Kasumi-1 (cell line): ENCODE measurements at regions not wholly inside any gene's neighbourhood (a gene's known extent, or its start where the extent isn't known, plus 50 kb on each side); places are given as distances from the start of the nearest gene placed in this dataset.

ENCODE experiments used
- DNase-seq, 2 experiments: peaks; one replicate each; lab custom pipeline; 2025; lab: John Stamatoyannopoulos, UW

- DNase-seq: no peak
Observed at GRCh38 chr19:29323440-29324290, 110.7 kb upstream of the UQCRFS1 start.

GRCh38 chr19:29324291-29324680 is 111.3 kb upstream of the UQCRFS1 start:
- no peak for DNase-seq

GRCh38 chr19:29324717-29325116 is 111.8 kb upstream of the UQCRFS1 start:
- DNase-seq: no peak

- DNase-seq: no peak
Observed at GRCh38 chr19:29325241-29325975, 112.5 kb upstream of the UQCRFS1 start.

- no peak for DNase-seq
Observed at GRCh38 chr19:29326351-29326750, 113.4 kb upstream of the UQCRFS1 start.

- no peak for DNase-seq
Observed at GRCh38 chr19:29326849-29327840, 114.2 kb upstream of the UQCRFS1 start.

- DNase-seq: no peak
Observed at GRCh38 chr19:29328586-29328985, 115.6 kb upstream of the UQCRFS1 start.

GRCh38 chr19:29329460-29330134 is 116.6 kb upstream of the UQCRFS1 start:
- no peak for DNase-seq

- no peak for DNase-seq
Observed at GRCh38 chr19:29336425-29336824, 123.5 kb upstream of the UQCRFS1 start.

- no peak for DNase-seq
Observed at GRCh38 chr19:29337029-29337428, 124.1 kb upstream of the UQCRFS1 start.

GRCh38 chr19:29338480-29338879 is 125.5 kb upstream of the UQCRFS1 start:
- no peak for DNase-seq

- DNase-seq: no peak
Observed at GRCh38 chr19:29342721-29343120, 129.8 kb upstream of the UQCRFS1 start.

GRCh38 chr19:29364224-29364726 is 151.3 kb upstream of the UQCRFS1 start:
- no peak for DNase-seq

- no peak for DNase-seq
Observed at GRCh38 chr19:29364999-29365398, 152.0 kb upstream of the UQCRFS1 start.

- no peak for DNase-seq
Observed at GRCh38 chr19:29365836-29366417, 153.0 kb upstream of the UQCRFS1 start.

GRCh38 chr19:29366757-29367156 is 153.8 kb upstream of the UQCRFS1 start:
- DNase-seq: no peak

- DNase-seq: no peak
Observed at GRCh38 chr19:29367791-29368222, 154.9 kb upstream of the UQCRFS1 start.

GRCh38 chr19:29370276-29370675 is 155.5 kb upstream of the VSTM2B start:
- DNase-seq: no peak

- no peak for DNase-seq
Observed at GRCh38 chr19:29371251-29372090, 154.3 kb upstream of the VSTM2B start.

GRCh38 chr19:29372091-29372415 is 153.7 kb upstream of the VSTM2B start:
- DNase-seq: no peak
